ENCODE measurements at regions not wholly inside any gene's neighbourhood (a gene's known extent, or its start where the extent isn't known, plus 50 kb on each side); places are given as distances from the start of the nearest gene placed in this dataset.

- peaks cover 73% of the 10 kb centered on the region for H3K27me3 ChIP-seq (ENCODE audit: control insufficient read depth, insufficient read depth, low read length, poor library complexity, severe bottlenecking)
- WGBS, 2 experiments, result 75 to 84% methylated on average over 4 of the region's 4 CpGs
- no peak overlapping the region for H3K27ac ChIP-seq (ENCODE audit: insufficient read depth, low read depth, low read length, poor library complexity, severe bottlenecking)
- no peaks in the 10 kb centered on the region for H3K9me3 ChIP-seq (ENCODE audit: control insufficient read depth, low read length)
- H3K36me3 ChIP-seq (ENCODE audit: control insufficient read depth, insufficient read depth, low read length), result no peaks in the 10 kb centered on the region
- H3K4me3 ChIP-seq (ENCODE audit: insufficient read depth, low read depth, low read length), result no peak overlapping the region
- H3K4me1 ChIP-seq (ENCODE audit: control insufficient read depth, insufficient read depth, low read length), result peaks cover 21% of the 10 kb centered on the region
Measured at GRCh38 chr5:73295921-73296320, 122.9 kb downstream of the TMEM174 start.

DNA sequence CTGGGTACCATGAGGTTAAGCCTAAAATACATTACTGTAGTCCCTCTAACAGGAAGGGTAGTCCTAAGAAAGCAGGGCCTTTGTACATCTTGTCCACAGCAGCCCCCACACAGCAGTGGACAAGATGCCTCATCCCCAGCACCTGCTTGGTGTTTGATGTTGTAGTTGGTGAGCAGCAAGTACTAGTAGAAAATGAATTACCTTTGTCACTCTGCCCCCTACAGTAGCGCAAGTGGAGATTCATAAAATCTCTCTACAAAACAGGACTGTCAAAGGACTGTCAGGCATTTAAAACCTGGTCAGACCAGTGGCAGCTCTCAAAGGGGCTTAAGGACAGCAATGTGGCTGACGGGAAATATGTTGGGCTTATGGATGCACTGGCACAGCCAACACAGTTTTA, 122.5 kb downstream of the TMEM174 start:
- Histone ChIP-seq H3K27me3 (ENCODE audit: control insufficient read depth, insufficient read depth, low read length, poor library complexity, severe bottlenecking) (peaks cover 68% of the 10 kb centered on the region), H3K4me3 (ENCODE audit: insufficient read depth, low read depth, low read length) (no peak overlapping the region), H3K27ac (ENCODE audit: insufficient read depth, low read depth, low read length, poor library complexity, severe bottlenecking) (no peak overlapping the region), H3K36me3 (ENCODE audit: control insufficient read depth, insufficient read depth, low read length) (no peaks in the 10 kb centered on the region), H3K9me3 (ENCODE audit: control insufficient read depth, low read length) (no peaks in the 10 kb centered on the region), H3K4me1 (ENCODE audit: control insufficient read depth, insufficient read depth, low read length) (peaks cover 16% of the 10 kb centered on the region)
- 73 to 89% methylated on average over 1 to 2 of the region's 2 CpGs for WGBS, 2 experiments

- no peaks in the 10 kb centered on the region for H3K36me3 ChIP-seq (ENCODE audit: control insufficient read depth, insufficient read depth, low read length)
- H3K4me3 ChIP-seq (ENCODE audit: insufficient read depth, low read depth, low read length), result no peak overlapping the region
- peaks cover 6% of the 10 kb centered on the region for H3K4me1 ChIP-seq (ENCODE audit: control insufficient read depth, insufficient read depth, low read length)
- H3K27me3 ChIP-seq (ENCODE audit: control insufficient read depth, insufficient read depth, low read length, poor library complexity, severe bottlenecking), result peaks cover 49% of the 10 kb centered on the region
- 91% methylated on average over 7 of the region's 7 CpGs for WGBS, 2 experiments
- no peaks in the 10 kb centered on the region for H3K9me3 ChIP-seq (ENCODE audit: control insufficient read depth, low read length)
- no peak overlapping the region for H3K27ac ChIP-seq (ENCODE audit: insufficient read depth, low read depth, low read length, poor library complexity, severe bottlenecking)
Measured at GRCh38 chr5:73292816-73293459, 119.9 kb downstream of the TMEM174 start.

DNA sequence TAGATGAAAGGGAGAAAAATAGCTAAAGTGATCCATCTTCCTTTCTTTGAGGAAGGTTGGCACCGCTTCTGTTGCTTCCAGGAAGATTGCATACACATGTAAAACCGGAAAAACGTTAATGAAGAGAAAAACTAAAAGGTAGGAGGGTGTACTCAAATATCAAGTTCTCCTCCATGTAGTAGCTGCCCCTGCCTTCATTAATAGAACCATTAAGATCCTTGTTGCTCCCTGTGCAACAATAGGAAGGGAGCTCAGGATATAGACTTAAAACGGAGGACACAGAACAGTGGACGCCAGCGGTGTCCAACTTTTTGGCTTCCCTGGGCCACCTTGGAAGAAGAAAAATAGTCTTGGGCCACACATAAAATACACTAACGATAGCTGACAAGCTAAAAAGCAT, 118.9 kb downstream of the TMEM174 start:
- H3K27ac ChIP-seq (ENCODE audit: insufficient read depth, low read depth, low read length, poor library complexity, severe bottlenecking), result no peak overlapping the region
- 92 to 93% methylated on average over 6 to 7 of the region's 7 CpGs for WGBS, 2 experiments
- H3K4me3 ChIP-seq (ENCODE audit: insufficient read depth, low read depth, low read length), result no peak overlapping the region
- no peaks in the 10 kb centered on the region for H3K9me3 ChIP-seq (ENCODE audit: control insufficient read depth, low read length)
- peaks cover 38% of the 10 kb centered on the region for H3K27me3 ChIP-seq (ENCODE audit: control insufficient read depth, insufficient read depth, low read length, poor library complexity, severe bottlenecking)
- no peaks in the 10 kb centered on the region for H3K36me3 ChIP-seq (ENCODE audit: control insufficient read depth, insufficient read depth, low read length)
- peaks cover 5% of the 10 kb centered on the region for H3K4me1 ChIP-seq (ENCODE audit: control insufficient read depth, insufficient read depth, low read length)

DNA sequence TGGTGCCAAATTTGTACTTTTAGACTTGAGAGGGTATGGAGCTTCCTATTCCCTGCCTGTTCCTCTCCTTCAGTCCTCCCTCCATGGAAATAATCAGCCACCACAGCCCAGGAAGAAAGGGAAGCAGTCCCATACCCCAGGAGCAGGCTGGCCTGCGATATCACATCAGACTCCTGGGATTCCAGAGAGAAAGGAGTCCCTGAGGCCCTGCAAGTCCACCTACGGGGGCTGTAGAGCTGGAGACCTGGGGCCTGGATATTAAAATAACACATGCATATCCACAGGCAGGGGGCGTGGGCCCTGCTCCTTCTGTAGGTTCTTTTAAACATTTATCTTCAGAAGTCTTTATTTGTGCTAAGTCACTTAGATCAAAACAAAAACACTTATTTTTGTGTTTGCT, 117.2 kb downstream of the TMEM174 start:
- WGBS, 2 experiments, result 87% methylated on average over 3 of the region's 3 CpGs
- Histone ChIP-seq H3K27ac (ENCODE audit: insufficient read depth, low read depth, low read length, poor library complexity, severe bottlenecking) (no peak overlapping the region), H3K36me3 (ENCODE audit: control insufficient read depth, insufficient read depth, low read length) (no peaks in the 10 kb centered on the region), H3K9me3 (ENCODE audit: control insufficient read depth, low read length) (no peaks in the 10 kb centered on the region), H3K27me3 (ENCODE audit: control insufficient read depth, insufficient read depth, low read length, poor library complexity, severe bottlenecking) (peaks cover 22% of the 10 kb centered on the region), H3K4me3 (ENCODE audit: insufficient read depth, low read depth, low read length) (no peak overlapping the region), H3K4me1 (ENCODE audit: control insufficient read depth, insufficient read depth, low read length) (peaks cover 5% of the 10 kb centered on the region)

GRCh38 chr5:73288803-73289720, 116.1 kb downstream of the TMEM174 start:
- 58 to 64% methylated on average over 6 of the region's 6 CpGs for WGBS, 2 experiments
- H3K27me3 ChIP-seq (ENCODE audit: control insufficient read depth, insufficient read depth, low read length, poor library complexity, severe bottlenecking), result peaks cover 18% of the 10 kb centered on the region
- no peaks in the 10 kb centered on the region for H3K36me3 ChIP-seq (ENCODE audit: control insufficient read depth, insufficient read depth, low read length)

GRCh38 chr5:73286896-73287295, 113.9 kb downstream of the TMEM174 start:
- 90 to 93% methylated on average over 1 of the region's 1 CpG for WGBS, 2 experiments
- Histone ChIP-seq H3K9me3 (ENCODE audit: control insufficient read depth, low read length) (no peaks in the 10 kb centered on the region), H3K4me3 (ENCODE audit: insufficient read depth, low read depth, low read length) (no peak overlapping the region), H3K4me1 (ENCODE audit: control insufficient read depth, insufficient read depth, low read length) (peaks cover 5% of the 10 kb centered on the region), H3K27me3 (ENCODE audit: control insufficient read depth, insufficient read depth, low read length, poor library complexity, severe bottlenecking) (peaks cover 10% of the 10 kb centered on the region), H3K36me3 (ENCODE audit: control insufficient read depth, insufficient read depth, low read length) (no peaks in the 10 kb centered on the region), H3K27ac (ENCODE audit: insufficient read depth, low read depth, low read length, poor library complexity, severe bottlenecking) (no peak overlapping the region)

More at GRCh38 chr5:73288803-73289720, 116.1 kb downstream of the TMEM174 start:
- no peak overlapping the region for H3K4me3 ChIP-seq (ENCODE audit: insufficient read depth, low read depth, low read length)
- peaks cover 5% of the 10 kb centered on the region for H3K4me1 ChIP-seq (ENCODE audit: control insufficient read depth, insufficient read depth, low read length)
- no peaks in the 10 kb centered on the region for H3K9me3 ChIP-seq (ENCODE audit: control insufficient read depth, low read length)
- H3K27ac ChIP-seq (ENCODE audit: insufficient read depth, low read depth, low read length, poor library complexity, severe bottlenecking), result no peak overlapping the region

DNA sequence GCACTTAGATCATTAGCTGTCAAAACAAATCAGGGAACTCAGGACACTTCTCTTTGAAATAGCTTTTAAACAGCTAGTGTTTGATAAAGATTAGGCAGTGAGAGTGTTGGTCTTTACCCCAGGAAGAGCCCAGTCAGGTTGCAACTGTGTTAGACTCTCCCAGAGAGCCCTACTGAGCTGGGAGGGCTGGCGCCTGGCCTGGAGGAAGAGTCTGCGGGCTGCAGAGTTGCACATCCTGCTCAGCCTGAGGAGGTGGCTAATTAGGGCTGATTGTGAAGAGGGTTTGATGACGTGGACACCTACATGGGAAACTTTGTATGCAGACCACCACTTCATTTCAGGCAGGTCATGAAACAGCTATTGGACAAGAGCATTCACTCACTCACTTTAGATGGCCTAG, 112.0 kb downstream of the TMEM174 start:
- Histone ChIP-seq H3K9me3 (ENCODE audit: control insufficient read depth, low read length) (no peaks in the 10 kb centered on the region), H3K4me3 (ENCODE audit: insufficient read depth, low read depth, low read length) (no peak overlapping the region)

DNA sequence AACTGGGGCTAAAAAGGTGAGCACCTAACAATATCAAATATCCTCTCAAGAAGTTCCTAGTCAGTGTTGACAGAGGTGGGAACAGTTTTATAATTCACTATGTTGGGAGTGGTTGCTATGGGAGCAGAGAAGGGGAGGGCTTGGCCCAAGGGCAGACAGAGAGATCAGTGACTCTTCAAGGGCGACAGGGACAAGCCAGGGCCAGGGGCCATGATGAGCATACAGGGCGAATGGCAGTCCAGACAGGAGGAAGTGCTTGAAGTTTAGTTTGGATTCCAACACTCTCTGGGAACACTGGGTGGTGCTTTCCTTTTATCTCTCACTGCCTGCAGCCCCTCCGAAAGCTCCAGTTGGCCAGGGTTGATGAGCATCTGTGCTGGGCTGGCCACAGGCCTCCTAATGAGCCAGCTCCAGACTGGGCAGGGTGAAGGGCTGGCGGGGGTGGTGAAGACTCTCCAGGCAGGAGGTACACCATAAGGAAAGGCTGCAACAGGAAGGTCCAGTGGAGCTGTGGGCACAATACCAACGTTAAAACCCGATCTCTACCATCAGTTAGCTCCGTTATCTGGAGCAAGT, 111.3 kb downstream of the TMEM174 start:
- Histone ChIP-seq H3K36me3 (ENCODE audit: control insufficient read depth, insufficient read depth, low read length) (no peaks in the 10 kb centered on the region), H3K9me3 (ENCODE audit: control insufficient read depth, low read length) (no peaks in the 10 kb centered on the region), H3K27me3 (ENCODE audit: control insufficient read depth, insufficient read depth, low read length, poor library complexity, severe bottlenecking) (peaks cover 6% of the 10 kb centered on the region), H3K27ac (ENCODE audit: insufficient read depth, low read depth, low read length, poor library complexity, severe bottlenecking) (no peak overlapping the region), H3K4me1 (ENCODE audit: control insufficient read depth, insufficient read depth, low read length) (peaks cover 14% of the 10 kb centered on the region), H3K4me3 (ENCODE audit: insufficient read depth, low read depth, low read length) (no peak overlapping the region)
- 78 to 80% methylated on average over 7 of the region's 7 CpGs for WGBS, 2 experiments

More for the DNA sequence above, 112.0 kb downstream of the TMEM174 start:
- Histone ChIP-seq H3K4me1 (ENCODE audit: control insufficient read depth, insufficient read depth, low read length) (peaks cover 14% of the 10 kb centered on the region), H3K27ac (ENCODE audit: insufficient read depth, low read depth, low read length, poor library complexity, severe bottlenecking) (no peak overlapping the region), H3K27me3 (ENCODE audit: control insufficient read depth, insufficient read depth, low read length, poor library complexity, severe bottlenecking) (peaks cover 6% of the 10 kb centered on the region), H3K36me3 (ENCODE audit: control insufficient read depth, insufficient read depth, low read length) (no peaks in the 10 kb centered on the region)
- 88 to 92% methylated on average over 3 of the region's 3 CpGs for WGBS, 2 experiments

DNA sequence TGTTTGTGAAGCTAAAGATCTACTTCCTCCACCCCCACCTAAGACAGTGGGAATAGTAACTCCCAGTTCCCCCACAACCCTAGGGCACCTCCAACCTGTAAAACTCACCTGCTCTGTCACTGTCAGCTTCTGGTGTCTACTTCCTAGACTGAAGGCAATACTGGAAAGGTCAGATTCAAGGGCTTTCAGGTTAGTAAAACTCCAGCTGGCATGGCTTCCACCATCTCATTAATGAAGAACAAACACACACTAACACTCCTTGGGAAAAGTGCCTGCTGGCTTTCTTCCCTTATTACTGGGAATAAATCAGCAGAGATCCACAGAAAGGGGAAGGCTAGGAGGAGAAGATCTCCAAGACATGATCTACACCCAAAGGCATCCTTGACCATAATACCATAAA, 109.9 kb downstream of the TMEM174 start:
- H3K4me1 ChIP-seq (ENCODE audit: control insufficient read depth, insufficient read depth, low read length), result peaks cover 9% of the 10 kb centered on the region
- H3K4me3 ChIP-seq (ENCODE audit: insufficient read depth, low read depth, low read length), result no peak overlapping the region
- H3K36me3 ChIP-seq (ENCODE audit: control insufficient read depth, insufficient read depth, low read length), result no peaks in the 10 kb centered on the region
- H3K27me3 ChIP-seq (ENCODE audit: control insufficient read depth, insufficient read depth, low read length, poor library complexity, severe bottlenecking), result no peaks in the 10 kb centered on the region
- no peak overlapping the region for H3K27ac ChIP-seq (ENCODE audit: insufficient read depth, low read depth, low read length, poor library complexity, severe bottlenecking)
- no peaks in the 10 kb centered on the region for H3K9me3 ChIP-seq (ENCODE audit: control insufficient read depth, low read length)

All from ectodermal cell (in vitro differentiated cells).